DMS153 (cell line): ENCODE measurements at regions not wholly inside any gene's neighbourhood (a gene's known extent, or its start where the extent isn't known, plus 50 kb on each side); places are given as distances from the start of the nearest gene placed in this dataset.

Experiments used
- DNase-seq: peaks from one replicate; lab custom pipeline; 2025; lab: John Stamatoyannopoulos, UW

DNA sequence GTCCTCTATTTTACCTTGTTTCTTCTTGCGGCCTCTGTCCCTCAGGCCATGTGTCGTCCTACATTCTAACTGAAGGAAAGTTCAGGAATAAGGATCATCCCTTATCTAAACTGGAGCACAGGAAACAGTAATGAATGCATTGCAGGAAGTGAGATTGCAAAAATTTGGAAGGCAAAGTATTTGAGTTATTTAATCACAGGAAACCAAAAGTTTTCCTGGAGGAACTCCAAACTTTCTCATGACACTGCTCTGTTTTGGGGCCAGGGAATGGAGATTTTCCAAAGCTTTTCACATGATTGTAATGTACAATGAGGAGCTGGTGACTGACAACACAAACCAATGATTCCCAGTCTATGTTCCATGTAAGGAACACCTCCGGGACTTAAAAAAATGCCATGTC, 57.8 kb upstream of the PLSCR4 start:
- DNase-seq, result no peak

DNA sequence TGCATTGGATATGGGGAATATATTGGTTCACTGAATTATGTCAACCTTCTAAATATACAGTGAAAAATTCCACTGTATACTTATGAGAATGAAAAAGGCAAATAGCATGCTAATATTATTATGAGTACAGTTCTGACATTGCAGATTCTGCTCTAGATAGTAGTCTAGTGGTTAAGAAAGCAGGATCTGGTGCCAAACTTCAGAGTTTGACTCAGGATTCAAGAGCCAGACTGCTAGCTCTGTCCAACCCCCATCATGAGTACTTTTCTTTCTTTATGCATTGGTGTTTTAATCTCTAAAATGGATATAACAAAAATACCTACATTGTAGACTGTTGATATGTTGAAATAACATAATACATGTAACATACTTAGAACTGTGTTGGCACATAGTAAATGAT, 57.3 kb upstream of the PLSCR4 start:
- no peak for DNase-seq

DNA sequence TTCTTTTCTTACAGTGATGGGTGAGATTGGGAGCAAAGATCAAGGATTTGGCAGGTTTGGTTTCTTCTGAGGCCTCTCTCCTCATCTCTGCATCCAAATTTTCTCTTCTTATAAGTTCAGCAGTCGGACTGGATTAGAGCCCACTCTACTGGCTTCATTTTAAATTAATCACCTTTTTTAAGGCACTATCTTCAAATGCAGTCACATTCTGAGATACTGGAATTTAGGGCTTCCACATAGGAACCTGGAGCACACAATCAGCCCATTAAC, 56.5 kb upstream of the PLSCR4 start:
- DNase-seq, result no peak

DNA sequence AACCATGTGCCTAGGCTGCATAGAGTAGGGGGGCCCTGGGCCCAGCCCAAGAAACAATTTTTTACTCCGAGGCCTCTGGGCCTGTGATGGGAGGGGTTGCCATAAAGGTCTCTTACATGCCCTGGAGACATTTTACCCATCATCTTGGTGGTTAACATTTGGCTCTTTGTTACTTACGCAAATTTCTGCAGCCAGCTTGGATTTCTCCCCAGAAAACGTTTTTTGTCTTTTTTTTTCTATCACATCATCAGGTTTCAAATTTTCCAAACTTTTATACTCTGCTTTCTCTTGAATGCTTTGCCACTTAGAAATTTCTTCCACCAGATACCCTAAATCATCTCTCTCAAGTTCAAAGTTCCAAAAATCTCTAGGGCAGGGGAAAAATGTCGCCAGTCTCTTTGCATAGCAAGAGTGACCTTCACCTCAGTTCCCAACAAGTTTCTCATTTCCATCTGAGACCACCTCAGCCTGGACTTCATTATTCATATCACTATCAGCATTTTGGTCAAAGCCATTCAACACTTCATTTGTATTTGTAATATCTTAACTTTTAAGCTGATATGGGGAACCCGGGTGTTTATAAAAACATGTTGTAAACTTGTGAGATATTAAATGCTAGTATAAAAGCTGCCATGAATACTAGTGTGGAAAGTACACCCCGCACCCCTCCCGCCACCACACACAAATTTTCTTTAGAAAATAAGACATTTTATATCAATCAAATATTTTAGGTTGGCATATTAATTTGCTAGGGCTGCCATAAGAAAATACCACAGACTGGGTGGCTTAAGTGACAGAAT, 56.0 kb upstream of the PLSCR4 start:
- DNase-seq, result no peak

DNA sequence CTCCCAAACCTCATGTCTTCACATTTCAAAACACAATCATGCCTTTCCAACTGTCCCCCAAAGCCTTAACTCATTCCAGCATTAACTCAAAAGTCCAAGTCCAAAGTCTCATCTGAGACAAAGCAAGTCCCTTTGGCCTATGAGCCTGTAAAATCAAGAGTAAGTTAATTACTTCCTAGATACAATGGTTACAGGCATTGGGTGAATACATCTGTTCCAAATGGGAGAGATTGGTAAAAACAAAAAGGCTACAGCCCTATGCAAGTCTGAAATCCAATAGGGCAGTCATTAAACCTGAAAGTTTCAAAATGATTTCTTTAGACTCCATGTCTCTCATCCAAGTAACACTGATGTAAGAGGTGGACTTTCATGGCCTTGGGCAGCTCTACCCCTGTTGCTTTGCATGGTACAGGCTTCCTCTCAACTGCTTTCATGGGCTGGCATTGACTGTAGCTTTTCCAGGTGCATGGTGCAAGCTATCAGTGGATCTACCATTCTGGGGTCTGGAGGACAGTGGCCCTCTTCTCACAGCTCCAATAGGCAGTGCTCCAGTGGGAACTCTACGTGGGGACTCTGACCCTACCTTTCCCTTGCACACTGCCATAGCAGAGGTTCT, 55.0 kb upstream of the PLSCR4 start:
- DNase-seq, result no peak

DNA sequence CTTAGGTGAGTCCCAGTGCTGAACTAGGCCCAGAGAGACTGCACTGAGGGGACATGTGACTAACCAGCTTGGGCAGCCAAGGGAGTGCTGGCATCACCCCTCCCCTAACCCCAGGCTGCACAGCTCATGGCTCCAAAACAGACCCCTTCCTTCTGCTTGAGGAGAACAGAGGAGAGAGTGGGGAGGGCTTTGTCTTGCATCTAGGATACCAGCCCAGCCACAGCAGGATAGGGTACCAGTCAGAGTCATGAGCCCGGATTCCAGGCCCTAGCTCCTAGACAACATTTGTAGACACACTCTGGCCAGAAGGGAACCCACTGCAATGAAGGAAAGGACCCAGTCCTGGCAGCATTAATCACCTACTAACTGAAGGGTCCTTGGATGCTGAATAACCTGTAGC, 49.9 kb upstream of the PLSCR4 start:
- DNase-seq, result no peak
